ENCODE measurements at regions not wholly inside any gene's neighbourhood (a gene's known extent, or its start where the extent isn't known, plus 50 kb on each side); places are given as distances from the start of the nearest gene placed in this dataset.

- Histone ChIP-seq H3K4me1 (ENCODE audit: insufficient read depth, low read length, poor library complexity, severe bottlenecking) (no peaks in the 10 kb centered on the region), H3K36me3 (ENCODE audit: insufficient read depth, low read length, poor library complexity, severe bottlenecking) (no peaks in the 10 kb centered on the region), H3K9me3 (ENCODE audit: low read depth, low read length, poor library complexity, severe bottlenecking) (no peaks in the 10 kb centered on the region), H3K27me3 (replicated peaks; ENCODE audit: insufficient read depth, low read depth, low read length, poor library complexity) (no peaks in the 10 kb centered on the region), H3K27ac (ENCODE audit: low read depth, low read length, poor library complexity, severe bottlenecking) (no peak overlapping the region), H3K4me3 (ENCODE audit: low read depth, low read length, poor library complexity, severe bottlenecking) (no peak overlapping the region)
- intact Hi-C loops (cut with micrococcal nuclease; ENCODE audit: unreplicated experiment), result no loop called here
- BruUV-seq (replicated peaks), result no TSS peak
- ChIA-PET POLR2A (ENCODE audit: low non-redundant PET) (no interaction called here), CTCF (no interaction called here)
- DNase-seq (ENCODE audit: low spot score), result no peak
- TF ChIP-seq CTCF (conservative IDR thresholded peaks at IDR 0.05; ENCODE audit: low read depth, low read length), result no peak
- no peak for TF ChIP-seq EZH2 (IDR thresholded peaks at IDR 0.05; ENCODE audit: borderline replicate concordance, low read depth, low read length, poor library complexity, severe bottlenecking)
Measured at GRCh38 chr10:78898341-78899097, 170.2 kb upstream of the ZMIZ1 start.

GRCh38 chr10:78899098-78899754 lies 169.5 kb upstream of the ZMIZ1 start:
- ChIA-PET CTCF (no interaction called here), POLR2A (ENCODE audit: low non-redundant PET) (no interaction called here)
- TF ChIP-seq EZH2 (IDR thresholded peaks at IDR 0.05; ENCODE audit: borderline replicate concordance, low read depth, low read length, poor library complexity, severe bottlenecking), result no peak
- no peak for TF ChIP-seq CTCF (conservative IDR thresholded peaks at IDR 0.05; ENCODE audit: low read depth, low read length)
- Histone ChIP-seq H3K27me3 (replicated peaks; ENCODE audit: insufficient read depth, low read depth, low read length, poor library complexity) (no peaks in the 10 kb centered on the region), H3K9me3 (ENCODE audit: low read depth, low read length, poor library complexity, severe bottlenecking) (no peaks in the 10 kb centered on the region), H3K27ac (ENCODE audit: low read depth, low read length, poor library complexity, severe bottlenecking) (no peak overlapping the region), H3K36me3 (ENCODE audit: insufficient read depth, low read length, poor library complexity, severe bottlenecking) (no peaks in the 10 kb centered on the region), H3K4me1 (ENCODE audit: insufficient read depth, low read length, poor library complexity, severe bottlenecking) (no peaks in the 10 kb centered on the region), H3K4me3 (ENCODE audit: low read depth, low read length, poor library complexity, severe bottlenecking) (no peak overlapping the region)
- intact Hi-C loops (cut with micrococcal nuclease; ENCODE audit: unreplicated experiment), result no loop called here
- DNase-seq (ENCODE audit: low spot score), result no peak
- BruUV-seq (replicated peaks), result no TSS peak

GRCh38 chr10:78899996-78900714 lies 168.6 kb upstream of the ZMIZ1 start:
- CTCF ChIA-PET, result no interaction called here
- intact Hi-C loops (cut with micrococcal nuclease; ENCODE audit: unreplicated experiment), result no loop called here
- Histone ChIP-seq H3K9me3 (ENCODE audit: low read depth, low read length, poor library complexity, severe bottlenecking) (no peaks in the 10 kb centered on the region), H3K4me1 (ENCODE audit: insufficient read depth, low read length, poor library complexity, severe bottlenecking) (no peaks in the 10 kb centered on the region), H3K27me3 (replicated peaks; ENCODE audit: insufficient read depth, low read depth, low read length, poor library complexity) (no peaks in the 10 kb centered on the region), H3K4me3 (ENCODE audit: low read depth, low read length, poor library complexity, severe bottlenecking) (no peak overlapping the region), H3K36me3 (ENCODE audit: insufficient read depth, low read length, poor library complexity, severe bottlenecking) (no peaks in the 10 kb centered on the region), H3K27ac (ENCODE audit: low read depth, low read length, poor library complexity, severe bottlenecking) (no peak overlapping the region)
- POLR2A ChIA-PET (ENCODE audit: low non-redundant PET), result no interaction called here
- DNase-seq (ENCODE audit: low spot score), result no peak
- TF ChIP-seq CTCF (conservative IDR thresholded peaks at IDR 0.05; ENCODE audit: low read depth, low read length), result no peak
- no peak for TF ChIP-seq EZH2 (IDR thresholded peaks at IDR 0.05; ENCODE audit: borderline replicate concordance, low read depth, low read length, poor library complexity, severe bottlenecking)
- no TSS peak for BruUV-seq (replicated peaks)
